HCT116 (cell line): ENCODE measurements at regions not wholly inside any gene's neighbourhood (a gene's known extent, or its start where the extent isn't known, plus 50 kb on each side); places are given as distances from the start of the nearest gene placed in this dataset.

Experiments
- ATAC-seq: fragments of 200-7000 bp; cut with Tn5 transposase; 2 replicates; pipeline ENCODE4 v1.9.1; 2020; ENCODE audit warnings: mild to moderate bottlenecking, moderate library complexity
- BruUV-seq: library from RNA; stranded (reverse); fragments of 400-500 nt; replicated peaks from 2 replicates; lab custom pipeline; 2021; lab: Mats Ljungman, UMichigan
- CTCF ChIA-PET: fragments of 300-600 bp; sonication (Branson Sonifier 250); formaldehyde crosslinking; loops from one replicate; lab custom pipeline; 2021; ENCODE audit warnings: antibody characterized with exemption; lab: Charles Lee
- POLR2A ChIA-PET: fragments of 300-600, 350-600 bp; sonication (Branson Sonifier 250); formaldehyde crosslinking; loops from one replicate; lab custom pipeline; 2021; ENCODE audit warnings: antibody characterized with exemption; lab: Charles Lee
- RAD21 ChIA-PET, 2 experiments: fragments of 300-600 bp; sonication (Branson Sonifier 250); formaldehyde crosslinking; loops; one replicate each; lab custom pipeline; 2023; ENCODE audit warnings: low total read pairs in 2 of 2; ENCODE audit not compliant: uncharacterized antibody in 2 of 2, unreplicated experiment in 2 of 2, low non-redundant PET in 1 of 2; lab: Charles Lee
- DNase-seq: peaks from one replicate; pipeline ENCODE4 v3.0.0-alpha.2; 2010; ENCODE audit warnings: low read depth, low spot score
- H2AFZ ChIP-seq: fragments of 200-600 bp; shearing (Covaris generic), sonication (generic); 2 replicates; pipeline ENCODE4 v1.6.1; 2017; ENCODE audit warnings: low read depth, mixed run types, mixed read lengths, antibody characterized with exemption, low read length; ENCODE audit not compliant: poor library complexity, severe bottlenecking
- H3K27ac ChIP-seq: 2 replicates; pipeline ENCODE4 v1.5.1; 2012; ENCODE audit warnings: low read depth, low read length
- H3K27me3 ChIP-seq: fragments of 200-600 bp; sonication (generic); 2 replicates; pipeline ENCODE4 v1.6.1; 2016; ENCODE audit warnings: mixed run types, low read length, mixed read lengths; ENCODE audit not compliant: insufficient read depth
- H3K36me3 ChIP-seq, 2 experiments: fragments of 200-500 bp in 1 of 2; fragments of 200-600 bp in 1 of 2; sonication (Bioruptor generic) in 1 of 2; sonication (generic) in 1 of 2; 2 replicates each; pipeline versions ENCODE4 v1.5.1 to v1.6.1; 2014 to 2016; ENCODE audit warnings: low read length in 2 of 2, inconsistent platforms in 1 of 2, mixed read lengths in 1 of 2, mixed run types in 1 of 2; ENCODE audit not compliant: insufficient read depth in 2 of 2, control insufficient read depth in 1 of 2
- H3K4me1 ChIP-seq, 2 experiments: fragments of 200-600 bp in 1 of 2; sonication (generic) in 1 of 2; 2 replicates each; pipeline versions ENCODE4 v1.5.1 to v1.6.1; 2012 to 2017; ENCODE audit warnings: low read length in 2 of 2, inconsistent platforms in 1 of 2, mild to moderate bottlenecking in 1 of 2, mixed read lengths in 1 of 2, mixed run types in 1 of 2, moderate library complexity in 1 of 2; ENCODE audit not compliant: insufficient read depth in 2 of 2, control insufficient read depth in 1 of 2
- H3K4me2 ChIP-seq: fragments of 200-600 bp; sonication (generic); 2 replicates; pipeline ENCODE4 v1.6.1; 2017; ENCODE audit warnings: mixed run types, low read length, mixed read lengths
- H3K4me3 ChIP-seq, 2 experiments: fragments of 200-600 bp in 1 of 2; sonication (generic) in 1 of 2; replicated peaks in 1 of 2; 2 replicates each; pipeline ENCODE4 v1.5.1; 2011 to 2016; ENCODE audit warnings: low read length in 2 of 2, control low read depth in 1 of 2, low read depth in 1 of 2, mild to moderate bottlenecking in 1 of 2, mixed read lengths in 1 of 2, mixed run types in 1 of 2
- H3K79me2 ChIP-seq: fragments of 200-600 bp; sonication (generic); 2 replicates; pipeline ENCODE4 v1.6.1; 2017; ENCODE audit warnings: mild to moderate bottlenecking, mixed run types, low read length, moderate library complexity, mixed read lengths; ENCODE audit not compliant: insufficient read depth
- H3K9ac ChIP-seq: fragments of 200-600 bp; sonication (generic); 2 replicates; pipeline ENCODE4 v1.6.1; 2016; ENCODE audit warnings: low read length, mixed read lengths
- H3K9me2 ChIP-seq: fragments of 200-600 bp; sonication (generic), shearing (Covaris generic); 2 replicates; pipeline ENCODE4 v1.6.1; 2017; ENCODE audit warnings: mixed run types, mild to moderate bottlenecking, moderate library complexity; ENCODE audit not compliant: insufficient read depth
- H3K9me3 ChIP-seq, 2 experiments: fragments of 200-500 bp in 1 of 2; fragments of 200-600 bp in 1 of 2; sonication (Bioruptor generic) in 1 of 2; sonication (generic) in 1 of 2; 2 replicates each; pipeline ENCODE4 v1.6.1; 2014 to 2017; ENCODE audit warnings: low read length in 2 of 2, mixed read lengths in 2 of 2, inconsistent platforms in 1 of 2, low read depth in 1 of 2, mild to moderate bottlenecking in 1 of 2, mixed run types in 1 of 2, moderate library complexity in 1 of 2; ENCODE audit not compliant: control insufficient read depth in 1 of 2, insufficient read depth in 1 of 2
- H4K20me1 ChIP-seq: fragments of 200-600 bp; sonication (generic), shearing (Covaris generic); 2 replicates; pipeline ENCODE4 v1.6.1; 2017; ENCODE audit warnings: mixed run types, mild to moderate bottlenecking, moderate library complexity; ENCODE audit not compliant: insufficient read depth
- ATF3 ChIP-seq: IDR thresholded peaks from 2 replicates; pipeline ENCODE4 v1.6.1; 2012
- EGR1 ChIP-seq: IDR thresholded peaks from 2 replicates; pipeline ENCODE4 v1.6.1; 2012; ENCODE audit warnings: low read depth
- ELF1 ChIP-seq: IDR thresholded peaks from 2 replicates; pipeline ENCODE4 v1.6.1; 2012; ENCODE audit warnings: low read depth, borderline replicate concordance
- FOSL1 ChIP-seq: IDR thresholded peaks from 2 replicates; pipeline ENCODE4 v1.6.1; 2012; ENCODE audit warnings: low read depth
- POLR2A ChIP-seq: IDR thresholded peaks from 2 replicates; pipeline ENCODE4 v1.7.0; 2011; ENCODE audit warnings: borderline replicate concordance; ENCODE audit not compliant: insufficient read depth, insufficient read length; ENCODE audit errors: extremely low read depth
- REST ChIP-seq: IDR thresholded peaks from 2 replicates; pipeline ENCODE4 v1.6.1; 2012; ENCODE audit warnings: low read depth
- SIN3A ChIP-seq: IDR thresholded peaks from 2 replicates; pipeline ENCODE4 v1.6.1; 2012; ENCODE audit warnings: low read depth
- SP1 ChIP-seq: IDR thresholded peaks from 2 replicates; pipeline ENCODE4 v1.6.1; 2012; ENCODE audit warnings: low read depth
- YY1 ChIP-seq: IDR thresholded peaks from 2 replicates; pipeline ENCODE4 v1.6.1; 2011; ENCODE audit warnings: low read length, low read depth, moderate library complexity, mild to moderate bottlenecking; ENCODE audit not compliant: insufficient replicate concordance; ENCODE audit errors: extremely low read depth
- ZBTB33 ChIP-seq: IDR thresholded peaks from 2 replicates; pipeline ENCODE4 v1.6.1; 2011; ENCODE audit warnings: mild to moderate bottlenecking, low read length, moderate library complexity; ENCODE audit not compliant: insufficient replicate concordance; ENCODE audit errors: extremely low read depth
- ZFX ChIP-seq: fragments of 450-650 bp; IDR thresholded peaks from 2 replicates; pipeline ENCODE4 v1.6.1; 2017
- intact Hi-C: fragments of 100-400 bp; cut with micrococcal nuclease; formaldehyde crosslinking; loops from 2 replicates; pipeline ENCODE4 v1.10.0; 2022

- Histone ChIP-seq H3K4me2 (no peak overlapping the region), H3K27me3 (no peaks in the 10 kb centered on the region), H4K20me1 (no peaks in the 10 kb centered on the region), H2AFZ (no peak overlapping the region), H3K36me3 (no peaks in the 10 kb centered on the region), H3K79me2 (no peaks in the 10 kb centered on the region), H3K27ac (no peak overlapping the region), H3K4me3 (no peak overlapping the region), H3K9me2 (no peaks in the 10 kb centered on the region), H3K4me1 (no peaks in the 10 kb centered on the region), H3K9ac (no peak overlapping the region), H3K9me3 (no peaks in the 10 kb centered on the region)
- TF ChIP-seq ZBTB33 = no peak
- TF ChIP-seq EGR1 = no peak
- no peak for TF ChIP-seq POLR2A
- TF ChIP-seq ATF3 = no peak
- TF ChIP-seq ELF1 = no peak
- TF ChIP-seq FOSL1 = no peak
- no peak for TF ChIP-seq REST
- no peak for TF ChIP-seq YY1
- TF ChIP-seq SIN3A = no peak
- no peak for TF ChIP-seq SP1
- TF ChIP-seq ZFX = no peak
- DNase-seq = no peak
- CTCF ChIA-PET = no interaction called here
- intact Hi-C loops = no loop called here
- BruUV-seq = no TSS peak
- POLR2A ChIA-PET = no interaction called here
- ATAC-seq = no peak
- RAD21 ChIA-PET = no interaction called here
These were observed 390.7 kb downstream of the PLK2 start for GRCh38 chr5:58069016-58069705.
